ENCODE measurements at regions not wholly inside any gene's neighbourhood (a gene's known extent, or its start where the extent isn't known, plus 50 kb on each side); places are given as distances from the start of the nearest gene placed in this dataset.
"Not testable (repeated sequence)": the region's sequence is repeated elsewhere in the genome, so short reads cannot be mapped to it uniquely, and the experiment has no call there.

DNA sequence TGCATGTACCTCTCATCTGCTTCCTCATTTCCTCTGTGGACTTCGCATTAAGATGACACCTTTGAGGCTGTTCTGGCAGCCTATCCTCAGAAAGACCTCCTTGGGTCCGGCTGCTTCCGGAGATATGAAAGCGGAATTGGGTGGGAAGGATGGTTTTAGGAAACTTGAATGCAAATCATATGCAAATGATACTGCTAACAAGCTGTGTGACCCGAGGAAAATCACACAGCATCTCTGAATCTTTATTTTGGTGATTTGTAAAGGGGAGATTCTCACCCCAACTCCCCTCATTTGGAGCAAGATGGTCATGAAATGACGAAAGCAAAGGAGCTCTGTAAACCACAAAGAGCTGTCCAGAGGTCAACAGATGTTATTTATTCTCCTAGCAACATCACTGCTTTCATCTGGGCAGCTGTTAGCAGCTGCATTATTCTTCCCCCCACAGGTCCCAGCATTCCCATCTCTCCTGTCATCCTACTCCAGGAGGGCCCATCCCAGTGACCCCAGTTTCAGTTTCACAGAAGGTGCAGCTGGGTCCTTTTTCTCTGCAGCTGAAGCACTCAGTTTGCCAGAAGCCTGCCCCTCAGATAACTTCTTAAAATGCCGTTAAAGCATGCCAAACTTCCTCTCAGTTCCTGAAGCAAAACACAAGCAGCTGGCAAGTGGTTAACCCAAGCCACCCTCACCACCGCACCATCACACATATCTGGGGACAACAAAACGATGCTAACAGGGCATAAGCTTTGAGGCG lies 269.5 kb downstream of the SEC61B start:
- Histone ChIP-seq H3K9me3 (ENCODE audit: low read depth, low read length, poor library complexity, severe bottlenecking) (no peaks in the 10 kb centered on the region), H3K27me3 (replicated peaks; ENCODE audit: insufficient read depth, low read depth, low read length, poor library complexity) (no peaks in the 10 kb centered on the region), H3K4me3 (ENCODE audit: low read depth, low read length, poor library complexity, severe bottlenecking) (no peak overlapping the region), H3K4me1 (ENCODE audit: insufficient read depth, low read length, poor library complexity, severe bottlenecking) (no peaks in the 10 kb centered on the region), H3K36me3 (ENCODE audit: insufficient read depth, low read length, poor library complexity, severe bottlenecking) (no peaks in the 10 kb centered on the region), H3K27ac (ENCODE audit: low read depth, low read length, poor library complexity, severe bottlenecking) (no peak overlapping the region)
- no peak for DNase-seq (ENCODE audit: low spot score)
- intact Hi-C loops (cut with micrococcal nuclease; ENCODE audit: unreplicated experiment), result no loop called here
- no TSS peak for BruUV-seq (replicated peaks)
- ChIA-PET CTCF (no interaction called here), POLR2A (ENCODE audit: low non-redundant PET) (no interaction called here)
- TF ChIP-seq CTCF (conservative IDR thresholded peaks at IDR 0.05; ENCODE audit: low read depth, low read length), result no peak
- TF ChIP-seq EZH2 (IDR thresholded peaks at IDR 0.05; ENCODE audit: borderline replicate concordance, low read depth, low read length, poor library complexity, severe bottlenecking), result no peak

- no peak overlapping the region for H3K27ac ChIP-seq (ENCODE audit: low read depth, low read length, poor library complexity, severe bottlenecking)
- H3K4me3 ChIP-seq (ENCODE audit: low read depth, low read length, poor library complexity, severe bottlenecking), result no peak overlapping the region
- H3K4me1 ChIP-seq (ENCODE audit: insufficient read depth, low read length, poor library complexity, severe bottlenecking), result no peaks in the 10 kb centered on the region
- H3K36me3 ChIP-seq (ENCODE audit: insufficient read depth, low read length, poor library complexity, severe bottlenecking), result no peaks in the 10 kb centered on the region
- ChIA-PET POLR2A (ENCODE audit: low non-redundant PET) (no interaction called here), CTCF (no interaction called here)
- no peak for TF ChIP-seq CTCF (conservative IDR thresholded peaks at IDR 0.05; ENCODE audit: low read depth, low read length)
- no peak for TF ChIP-seq EZH2 (IDR thresholded peaks at IDR 0.05; ENCODE audit: borderline replicate concordance, low read depth, low read length, poor library complexity, severe bottlenecking)
- no peak for DNase-seq (ENCODE audit: low spot score)
- H3K9me3 ChIP-seq (ENCODE audit: low read depth, low read length, poor library complexity, severe bottlenecking), result no peaks in the 10 kb centered on the region
- intact Hi-C loops (cut with micrococcal nuclease; ENCODE audit: unreplicated experiment), result no loop called here
- no TSS peak for BruUV-seq (replicated peaks)
- no peaks in the 10 kb centered on the region for H3K27me3 ChIP-seq (replicated peaks; ENCODE audit: insufficient read depth, low read depth, low read length, poor library complexity)
Observed at GRCh38 chr9:99497641-99498040, 275.6 kb downstream of the SEC61B start.

- H3K27me3 ChIP-seq (replicated peaks; ENCODE audit: insufficient read depth, low read depth, low read length, poor library complexity); H3K4me3 ChIP-seq (ENCODE audit: low read depth, low read length, poor library complexity, severe bottlenecking); BruUV-seq (replicated peaks); H3K4me1 ChIP-seq (ENCODE audit: insufficient read depth, low read length, poor library complexity, severe bottlenecking); DNase-seq (ENCODE audit: low spot score); POLR2A ChIA-PET (ENCODE audit: low non-redundant PET); intact Hi-C loops (cut with micrococcal nuclease; ENCODE audit: unreplicated experiment); H3K36me3 ChIP-seq (ENCODE audit: insufficient read depth, low read length, poor library complexity, severe bottlenecking); CTCF ChIA-PET; H3K9me3 ChIP-seq (ENCODE audit: low read depth, low read length, poor library complexity, severe bottlenecking); H3K27ac ChIP-seq (ENCODE audit: low read depth, low read length, poor library complexity, severe bottlenecking): not testable (repeated sequence)
Observed at GRCh38 chr9:99498979-99499378, 276.9 kb downstream of the SEC61B start.

DNA sequence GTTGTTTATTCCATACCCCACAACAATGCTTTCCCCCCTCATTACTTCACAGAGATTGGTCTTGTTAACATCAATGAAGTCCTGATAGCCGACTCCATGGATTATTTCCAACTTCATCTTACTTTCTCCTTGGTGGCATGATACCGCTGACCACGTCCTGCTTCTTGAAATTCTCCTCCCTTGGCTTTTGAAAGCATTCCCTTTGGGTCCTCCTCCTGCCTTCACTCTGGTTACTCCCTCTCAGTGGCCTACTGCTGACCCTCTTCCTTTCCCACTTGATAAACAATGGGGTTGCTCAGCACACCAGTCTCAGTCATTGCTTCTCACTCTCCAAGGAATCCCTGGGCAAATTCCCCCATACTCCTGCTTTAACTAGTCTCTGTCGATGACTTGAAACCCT lies 283.9 kb downstream of the SEC61B start:
- intact Hi-C loops (cut with micrococcal nuclease; ENCODE audit: unreplicated experiment), result no loop called here
- POLR2A ChIA-PET (ENCODE audit: low non-redundant PET), result no interaction called here
- no TSS peak for BruUV-seq (replicated peaks)

More for the DNA sequence above, 283.9 kb downstream of the SEC61B start:
- DNase-seq (ENCODE audit: low spot score), result no peak
- Histone ChIP-seq H3K27ac (ENCODE audit: low read depth, low read length, poor library complexity, severe bottlenecking) (no peak overlapping the region), H3K4me1 (ENCODE audit: insufficient read depth, low read length, poor library complexity, severe bottlenecking) (no peaks in the 10 kb centered on the region), H3K27me3 (replicated peaks; ENCODE audit: insufficient read depth, low read depth, low read length, poor library complexity) (no peaks in the 10 kb centered on the region), H3K9me3 (ENCODE audit: low read depth, low read length, poor library complexity, severe bottlenecking) (no peaks in the 10 kb centered on the region), H3K4me3 (ENCODE audit: low read depth, low read length, poor library complexity, severe bottlenecking) (no peak overlapping the region), H3K36me3 (ENCODE audit: insufficient read depth, low read length, poor library complexity, severe bottlenecking) (no peaks in the 10 kb centered on the region)
- CTCF ChIA-PET, result no interaction called here
- TF ChIP-seq EZH2 (IDR thresholded peaks at IDR 0.05; ENCODE audit: borderline replicate concordance, low read depth, low read length, poor library complexity, severe bottlenecking) (no peak), CTCF (conservative IDR thresholded peaks at IDR 0.05; ENCODE audit: low read depth, low read length) (no peak)

All from A673 (cell line).